HG03432 (cell line): ENCODE measurements at regions not wholly inside any gene's neighbourhood (a gene's known extent, or its start where the extent isn't known, plus 50 kb on each side); places are given as distances from the start of the nearest gene placed in this dataset.

ENCODE experiments used
- ATAC-seq: cut with Tn5 transposase; IDR thresholded peaks from one replicate; pipeline ENCODE4 v1.9.1; 2021; ENCODE audit warnings: mild to moderate bottlenecking, moderate library complexity; ENCODE audit not compliant: unreplicated experiment

GRCh38 chr3:35946121-35946853, 307.0 kb downstream of the ARPP21 start:
- no peak for ATAC-seq

GRCh38 chr3:35946854-35947515, 307.7 kb downstream of the ARPP21 start:
- no peak for ATAC-seq

- ATAC-seq, result no peak
Measured at GRCh38 chr3:35950021-35950420, 310.7 kb downstream of the ARPP21 start.

- no peak for ATAC-seq
Measured at GRCh38 chr3:35954413-35954812, 315.1 kb downstream of the ARPP21 start.

- no peak for ATAC-seq
Measured at GRCh38 chr3:35965908-35966307, 326.6 kb downstream of the ARPP21 start.

GRCh38 chr3:35966629-35967464, 327.5 kb downstream of the ARPP21 start:
- no peak for ATAC-seq

- ATAC-seq, result no peak
Measured at GRCh38 chr3:35968043-35968622, 328.8 kb downstream of the ARPP21 start.

GRCh38 chr3:35969406-35969805, 330.1 kb downstream of the ARPP21 start:
- ATAC-seq, result no peak

- no peak for ATAC-seq
Measured at GRCh38 chr3:35970793-35971192, 331.5 kb downstream of the ARPP21 start.

- no peak for ATAC-seq
Measured at GRCh38 chr3:35971686-35972085, 332.4 kb downstream of the ARPP21 start.

- no peak for ATAC-seq
Measured at GRCh38 chr3:35974872-35975271, 335.5 kb downstream of the ARPP21 start.

GRCh38 chr3:35986161-35986560, 346.8 kb downstream of the ARPP21 start:
- no peak for ATAC-seq

GRCh38 chr3:35987386-35987785, 348.1 kb downstream of the ARPP21 start:
- ATAC-seq, result no peak

GRCh38 chr3:35992041-35992440, 352.7 kb downstream of the ARPP21 start:
- ATAC-seq, result no peak

GRCh38 chr3:36011791-36012190, 368.5 kb upstream of the STAC start:
- no peak for ATAC-seq

- no peak for ATAC-seq
Measured at GRCh38 chr3:36013425-36013824, 366.9 kb upstream of the STAC start.

GRCh38 chr3:36025232-36025631, 355.1 kb upstream of the STAC start:
- no peak for ATAC-seq

- no peak for ATAC-seq
Measured at GRCh38 chr3:36032180-36033047, 347.9 kb upstream of the STAC start.

GRCh38 chr3:36058404-36059030, 321.8 kb upstream of the STAC start:
- no peak for ATAC-seq

GRCh38 chr3:36060950-36061349, 319.4 kb upstream of the STAC start:
- no peak for ATAC-seq
